NCI-H146 (cell line): ENCODE measurements at regions not wholly inside any gene's neighbourhood (a gene's known extent, or its start where the extent isn't known, plus 50 kb on each side); places are given as distances from the start of the nearest gene placed in this dataset.

Experiments used
- DNase-seq: peaks from one replicate; lab custom pipeline; 2025; lab: John Stamatoyannopoulos, UW

DNA sequence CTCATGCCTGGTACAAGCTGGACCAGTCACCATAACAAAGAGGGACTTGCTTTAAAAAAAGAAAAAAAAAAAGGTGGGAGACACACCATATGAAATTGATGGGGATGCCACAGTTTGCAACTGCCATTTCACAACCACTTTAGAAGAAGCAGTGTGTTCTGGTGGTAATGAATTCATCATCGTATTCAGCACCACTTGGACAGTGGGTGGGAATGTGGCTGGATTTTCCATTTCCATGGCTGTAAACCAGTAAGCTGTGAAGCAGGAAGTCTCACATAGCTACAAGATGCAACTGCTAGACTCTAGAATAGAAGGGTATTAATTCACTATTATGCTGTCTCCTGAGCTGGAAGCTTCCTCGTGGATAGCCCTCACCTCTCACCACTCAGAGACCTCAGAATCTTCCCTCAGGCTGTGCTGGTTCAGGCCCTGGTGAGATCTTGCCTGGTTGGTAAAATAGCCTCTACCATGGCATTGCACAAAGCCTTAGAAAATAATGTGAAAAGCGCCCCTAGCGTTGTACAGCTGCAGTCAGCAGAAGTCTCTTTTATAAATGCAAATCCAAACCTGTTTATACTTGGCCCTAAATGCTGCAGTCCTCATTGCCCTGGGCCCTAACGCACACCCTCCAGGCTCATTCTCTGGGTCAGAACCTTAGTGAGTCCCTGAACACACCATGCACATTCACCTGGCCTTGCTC, 150.7 kb downstream of the KCTD15 start:
- DNase-seq = no peak

DNA sequence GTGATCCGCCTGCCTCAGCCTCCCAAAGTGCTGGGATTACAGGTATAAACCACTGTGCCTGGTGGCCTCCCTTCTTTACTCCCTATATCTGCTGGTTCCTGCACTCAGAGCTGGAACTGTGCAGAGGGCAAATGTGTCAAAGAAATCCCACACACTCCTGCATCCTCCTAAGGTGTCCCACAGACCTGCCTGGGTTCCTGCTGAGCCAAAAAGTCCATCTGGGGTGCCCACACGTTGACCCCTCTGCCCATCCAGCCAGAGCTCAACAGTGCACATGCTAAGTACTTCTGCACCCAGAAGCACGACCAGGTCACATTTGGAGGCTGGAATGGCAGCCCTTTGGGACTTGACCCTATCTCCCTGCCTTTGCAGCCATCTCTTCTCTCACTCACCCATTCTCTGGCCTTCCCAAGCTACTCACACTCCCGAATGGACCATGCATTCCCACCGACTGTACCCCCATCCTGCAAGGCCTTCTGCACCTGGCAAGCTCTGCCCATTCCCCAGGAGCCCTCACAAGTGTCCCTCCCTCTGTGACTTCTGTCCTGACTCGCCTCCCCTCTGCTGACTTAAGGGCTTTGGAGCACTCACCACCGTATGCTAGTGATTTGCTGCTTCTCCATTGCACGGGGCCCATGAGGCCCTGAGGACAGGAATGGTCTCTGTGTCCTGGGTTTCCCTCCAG, 152.1 kb downstream of the KCTD15 start:
- DNase-seq = no peak

DNA sequence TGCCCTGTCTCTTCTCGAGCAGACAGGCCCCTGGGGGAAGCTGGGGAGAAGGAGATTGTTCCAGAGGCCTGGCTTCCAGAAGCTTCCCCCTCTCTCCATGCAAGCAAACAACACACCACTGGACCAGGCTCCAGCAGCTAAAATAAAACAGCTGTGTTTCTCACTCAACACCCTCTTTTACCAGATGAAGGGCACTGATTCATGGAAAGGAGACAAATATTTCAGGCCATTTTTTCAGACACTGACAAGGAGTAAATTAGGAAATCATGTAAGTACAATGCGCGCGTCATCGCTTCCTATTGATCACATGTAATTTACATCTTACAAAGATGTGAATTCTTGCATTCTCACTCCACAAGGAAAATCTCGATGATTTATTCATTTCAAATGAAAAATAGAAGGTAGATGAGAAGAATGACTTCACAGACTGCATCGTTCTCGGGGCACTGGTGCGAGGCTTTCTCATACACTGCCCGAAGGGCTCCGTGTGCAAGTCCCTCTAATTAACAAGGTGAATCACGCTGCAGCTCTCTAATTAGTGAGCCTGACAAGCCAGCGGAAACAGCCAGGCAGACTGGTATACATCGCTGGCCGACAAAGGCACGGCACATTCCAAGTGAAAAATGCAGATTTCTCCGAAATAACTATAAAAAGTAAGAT, 153.6 kb downstream of the KCTD15 start:
- DNase-seq = no peak

DNA sequence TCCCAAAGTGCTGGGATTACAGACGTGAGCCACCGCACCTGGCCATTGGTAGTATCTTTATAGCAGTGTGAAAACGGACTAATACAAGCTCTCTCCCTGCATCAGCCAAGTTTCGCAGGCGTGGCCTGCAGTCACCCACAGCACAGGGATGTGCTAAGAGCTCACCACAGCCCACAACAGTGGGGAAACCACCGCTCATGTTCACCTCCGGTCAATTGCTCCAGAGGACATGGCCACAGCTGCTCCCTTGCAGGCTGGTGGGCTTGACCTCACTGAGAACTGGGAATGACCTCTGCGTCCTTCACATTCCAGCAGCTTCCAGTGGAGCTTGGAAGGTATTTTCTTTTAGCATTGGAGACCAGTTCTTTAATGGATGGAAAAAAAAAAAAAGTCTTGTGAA, 156.4 kb downstream of the KCTD15 start:
- no peak for DNase-seq

DNA sequence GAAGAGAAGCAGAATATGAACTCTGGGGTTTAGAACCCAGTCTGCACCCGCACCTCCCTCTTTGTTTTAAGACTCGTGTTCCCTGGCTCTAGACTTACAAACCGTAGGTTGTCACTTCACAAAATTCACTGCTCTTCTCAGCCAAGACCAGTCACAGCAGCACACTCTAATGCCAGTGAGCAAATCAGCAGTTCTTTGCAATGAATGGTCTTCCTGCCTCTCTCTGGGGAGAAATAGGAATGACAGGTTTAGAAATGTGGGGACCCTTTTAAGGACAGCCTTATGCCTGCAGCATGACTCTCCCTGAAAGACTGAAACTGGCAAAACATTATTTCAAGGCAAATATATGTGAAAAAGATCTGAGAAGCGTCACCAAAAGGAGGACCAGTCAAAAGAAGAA, 156.9 kb downstream of the KCTD15 start:
- no peak for DNase-seq

DNA sequence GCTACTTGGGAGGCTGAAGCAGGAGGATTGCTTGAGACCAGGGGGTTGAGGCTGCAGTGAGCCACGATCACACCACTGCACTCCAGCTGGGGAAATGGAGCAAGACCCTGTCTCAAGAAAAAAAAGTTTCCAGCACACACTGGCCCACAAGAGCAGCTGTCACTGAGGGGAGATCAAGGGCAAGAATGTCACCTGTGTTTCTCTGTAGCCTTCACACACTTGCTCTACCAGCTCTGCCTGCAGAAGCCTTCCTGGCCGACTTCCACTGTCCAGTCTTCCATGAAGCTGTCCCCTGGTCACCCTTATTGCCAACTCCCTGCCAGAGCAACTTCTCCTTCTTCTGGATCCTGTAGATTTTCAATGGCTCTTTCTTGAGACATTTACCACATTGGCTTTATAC, 158.0 kb downstream of the KCTD15 start:
- no peak for DNase-seq

DNA sequence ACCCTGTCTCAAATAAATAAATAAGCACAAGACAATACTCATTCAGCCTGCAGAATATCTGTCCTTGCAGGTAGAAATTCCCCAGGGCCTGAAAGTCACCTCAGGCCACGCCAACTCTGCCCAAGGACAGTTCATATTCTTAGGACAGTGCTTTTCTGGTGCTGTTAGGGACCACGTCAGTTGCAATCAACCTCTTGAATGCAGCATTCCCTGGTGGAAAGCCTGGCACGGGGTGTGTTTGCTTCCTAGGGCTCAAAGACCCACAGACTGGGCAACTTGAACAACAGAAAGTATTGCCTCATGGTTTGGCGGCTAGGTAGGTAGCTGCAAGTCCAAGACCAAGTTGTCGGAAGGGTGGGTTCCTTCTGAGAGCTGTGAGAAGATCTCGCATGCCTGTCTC, 160.3 kb downstream of the KCTD15 start:
- no peak for DNase-seq

DNA sequence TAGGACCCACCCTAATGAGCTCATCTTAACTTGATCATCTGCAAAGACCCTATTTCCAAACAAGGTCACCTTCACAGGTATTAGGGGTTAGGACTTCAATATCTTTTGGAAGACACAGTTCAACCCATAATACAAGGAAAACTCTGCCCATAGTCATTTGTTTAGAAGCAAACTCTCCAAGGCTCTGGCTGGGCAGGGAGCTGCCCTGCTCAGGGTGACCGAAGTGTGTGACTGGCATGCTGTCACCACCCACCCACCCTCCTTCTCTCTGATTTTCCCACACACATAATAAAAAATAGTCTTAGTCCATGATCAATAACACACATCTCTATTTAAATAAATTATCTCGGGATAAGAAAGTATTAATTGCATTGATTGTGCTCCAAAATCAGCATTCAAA, 161.1 kb downstream of the KCTD15 start:
- DNase-seq = no peak

DNA sequence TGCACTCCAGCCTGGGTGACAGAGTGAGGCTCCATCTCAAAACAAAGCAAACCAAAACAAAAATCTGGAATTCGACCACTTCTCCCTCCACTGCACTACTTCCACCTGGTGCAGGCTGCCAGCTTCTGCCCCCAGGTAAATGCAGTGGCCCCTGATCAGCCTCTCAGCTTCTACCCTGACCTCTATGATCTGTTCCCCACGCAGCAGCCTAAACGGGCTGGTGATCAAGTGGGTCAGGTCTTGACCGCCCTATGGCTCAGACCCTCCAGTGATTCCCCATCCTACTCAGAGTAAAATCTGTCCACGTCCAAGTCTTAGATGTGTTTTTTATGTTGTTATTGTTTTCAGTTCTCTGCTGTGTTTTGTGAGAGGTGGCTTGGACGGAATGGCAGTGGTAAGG, 163.9 kb downstream of the KCTD15 start:
- DNase-seq = no peak

DNA sequence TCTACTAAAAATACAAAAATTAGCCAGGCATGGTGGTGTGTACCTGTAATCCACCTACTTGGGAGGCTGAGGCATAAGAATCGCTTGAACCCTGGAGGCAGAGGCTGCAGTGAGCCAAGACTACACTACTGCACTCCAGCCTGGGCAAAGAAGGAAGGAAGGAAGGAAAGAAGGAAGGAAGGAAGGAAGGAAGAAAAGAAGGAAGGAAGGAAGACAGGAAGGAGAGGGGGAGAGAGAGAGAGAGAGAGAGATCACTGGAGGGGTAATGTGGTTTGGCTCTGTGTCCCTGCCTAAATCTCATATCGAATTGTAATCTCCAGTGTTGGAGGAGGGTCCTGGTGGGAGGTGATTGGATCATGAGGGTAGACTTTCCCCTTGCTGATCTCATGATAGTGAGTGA, 165.5 kb downstream of the KCTD15 start:
- no peak for DNase-seq

DNA sequence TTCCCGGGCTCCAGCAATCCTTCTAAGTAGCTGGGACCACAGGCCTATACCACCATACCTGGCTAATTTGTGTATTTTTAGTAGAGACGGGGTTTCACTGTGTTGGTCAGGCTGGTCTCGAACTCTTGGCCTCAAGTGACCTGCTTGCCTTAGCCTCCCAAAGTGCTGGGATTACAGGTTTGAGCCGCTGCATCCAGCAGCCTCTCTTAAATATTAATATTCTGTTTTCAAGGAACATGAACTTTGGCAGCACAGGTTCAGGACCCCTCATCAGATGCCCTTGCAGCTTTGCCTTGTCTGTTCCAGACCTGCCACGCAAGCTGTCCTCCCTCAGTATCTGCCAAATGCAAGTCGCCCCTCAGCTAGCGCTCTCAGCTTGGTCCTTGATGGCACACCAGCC, 166.8 kb downstream of the KCTD15 start:
- DNase-seq = no peak

DNA sequence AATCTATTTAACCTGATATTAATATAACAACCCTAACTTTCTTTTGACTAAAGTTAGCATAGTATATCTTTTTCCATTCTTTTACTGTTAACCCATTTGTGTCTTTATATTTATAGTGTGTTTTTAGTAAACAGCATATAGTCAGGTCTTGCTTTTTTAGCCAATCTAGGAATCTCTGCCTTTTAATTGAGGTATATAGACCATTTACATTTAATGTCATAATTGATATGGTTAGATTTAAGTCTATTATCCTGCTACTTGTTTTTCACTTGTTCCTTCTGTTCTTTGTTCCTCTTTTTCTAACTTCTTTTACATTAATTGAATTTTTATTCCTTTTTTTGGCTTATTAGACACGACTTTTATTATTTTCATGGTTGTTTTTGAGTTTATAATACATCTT, 174.4 kb downstream of the KCTD15 start:
- no peak for DNase-seq

DNA sequence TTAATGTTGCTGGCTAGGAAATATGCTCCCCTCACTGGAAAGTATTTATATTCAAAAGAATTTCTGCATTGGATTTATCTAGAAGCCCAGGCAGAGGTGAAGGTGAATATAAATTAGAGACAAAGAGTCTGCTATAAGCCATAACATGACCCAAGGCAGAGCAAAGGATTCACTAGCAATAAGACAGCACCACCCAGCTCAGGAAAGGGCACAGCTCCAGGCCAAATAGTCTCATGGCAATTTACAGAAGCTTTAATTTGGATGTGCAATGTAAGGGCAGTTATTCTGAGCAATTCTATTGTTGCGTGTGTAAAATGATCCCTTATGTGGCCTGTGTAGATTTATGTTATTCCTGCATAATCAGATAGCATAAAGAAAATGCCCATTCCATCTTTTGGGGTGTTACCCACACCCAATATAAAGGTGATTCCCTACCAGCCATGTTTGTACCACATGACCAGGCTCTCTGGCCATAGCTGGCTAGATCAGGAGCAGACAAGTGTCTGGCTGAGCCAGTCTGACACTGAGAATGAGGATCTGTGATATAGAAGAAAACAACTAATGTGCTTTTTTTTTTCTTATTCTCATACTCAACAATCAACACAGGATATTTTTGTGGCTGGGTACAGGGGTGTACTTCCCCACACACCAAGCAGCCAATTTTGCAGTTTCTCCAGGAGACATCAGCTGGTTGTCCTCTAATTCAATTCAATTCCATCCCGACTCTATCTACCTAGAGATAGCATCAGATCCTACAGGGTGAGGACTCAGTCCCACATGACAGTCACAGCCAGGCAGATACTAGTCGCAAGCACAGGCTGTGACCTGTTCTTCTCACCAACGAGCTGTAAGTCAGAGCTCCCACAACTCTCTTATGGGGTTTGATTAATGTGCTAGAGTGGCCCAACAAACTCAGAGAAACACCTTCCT, 181.4 kb downstream of the KCTD15 start:
- DNase-seq = no peak

DNA sequence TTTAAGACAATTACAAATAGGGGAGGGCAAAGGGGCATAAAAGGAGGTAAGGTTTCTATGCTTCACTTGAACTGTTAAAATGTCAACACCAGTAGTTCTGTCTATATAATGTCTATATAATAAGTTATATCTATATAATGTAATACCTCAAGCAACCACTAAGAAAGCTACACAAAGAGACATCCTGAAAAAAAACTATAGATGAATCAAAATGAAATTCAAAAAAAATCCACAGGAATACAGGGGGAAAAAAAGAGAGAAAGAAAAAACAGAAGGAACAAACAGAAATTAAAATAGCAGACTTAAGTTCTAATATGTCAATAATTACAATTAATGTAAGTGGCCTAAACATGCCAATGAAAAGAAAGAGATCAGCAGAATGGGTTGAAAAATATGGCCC, 186.0 kb downstream of the KCTD15 start:
- DNase-seq = no peak

DNA sequence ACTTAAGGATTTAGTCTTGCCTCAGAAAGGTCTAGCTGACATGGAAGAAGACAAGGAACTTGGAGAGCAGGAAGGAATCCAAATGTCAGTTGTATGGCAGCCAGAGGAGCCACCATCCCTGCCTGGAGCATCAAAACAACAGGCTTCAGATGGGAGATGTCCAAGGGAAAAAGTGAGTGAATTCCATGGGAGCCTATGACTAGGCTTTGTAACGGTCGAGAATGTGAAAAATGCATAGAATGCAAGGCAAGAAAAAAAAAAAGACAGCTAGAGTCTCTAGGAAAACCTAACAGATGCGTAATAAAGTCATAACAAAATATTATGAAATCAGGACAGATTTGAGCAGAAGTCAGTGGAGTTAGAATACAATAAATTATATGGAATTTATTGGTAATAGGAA, 183.7 kb upstream of the LSM14A start:
- DNase-seq = no peak

DNA sequence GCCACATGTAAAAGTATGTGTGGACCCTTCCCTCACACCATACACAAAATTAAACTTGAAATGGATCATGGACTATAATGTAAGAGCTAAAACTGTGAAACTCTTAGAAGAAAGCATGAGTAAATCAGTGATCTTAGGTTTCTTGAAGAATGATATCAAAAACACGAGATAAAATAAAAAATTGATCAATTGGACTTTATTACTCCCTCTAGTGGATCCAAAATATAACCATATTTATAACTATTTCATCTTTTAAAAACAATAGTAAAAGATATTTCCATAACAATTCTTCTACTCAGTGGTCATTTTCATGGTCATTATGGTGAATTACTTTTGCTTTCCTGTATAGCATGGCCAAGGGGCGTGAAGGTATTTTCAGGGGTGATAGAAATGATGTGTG, 174.6 kb upstream of the LSM14A start:
- DNase-seq = no peak

DNA sequence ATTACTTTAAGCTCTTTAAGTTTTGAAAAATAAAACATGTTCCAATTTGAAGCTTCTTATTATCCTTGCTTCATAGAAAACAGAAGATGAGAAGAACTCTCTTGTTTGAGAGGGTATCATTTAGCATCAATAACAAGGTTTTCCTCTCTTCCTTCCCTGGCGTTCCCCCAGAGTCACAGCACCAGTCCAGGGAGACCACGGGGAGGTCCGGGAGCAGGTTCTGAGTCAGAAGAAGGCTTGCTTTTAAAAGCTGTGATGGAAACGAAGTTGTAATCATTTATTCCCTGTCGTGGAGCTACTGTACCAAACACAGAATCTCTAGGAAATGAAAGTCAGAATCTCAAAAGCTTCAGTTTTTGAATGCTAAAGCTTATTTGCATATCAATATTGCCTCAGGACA, 174.0 kb upstream of the LSM14A start:
- DNase-seq = no peak

DNA sequence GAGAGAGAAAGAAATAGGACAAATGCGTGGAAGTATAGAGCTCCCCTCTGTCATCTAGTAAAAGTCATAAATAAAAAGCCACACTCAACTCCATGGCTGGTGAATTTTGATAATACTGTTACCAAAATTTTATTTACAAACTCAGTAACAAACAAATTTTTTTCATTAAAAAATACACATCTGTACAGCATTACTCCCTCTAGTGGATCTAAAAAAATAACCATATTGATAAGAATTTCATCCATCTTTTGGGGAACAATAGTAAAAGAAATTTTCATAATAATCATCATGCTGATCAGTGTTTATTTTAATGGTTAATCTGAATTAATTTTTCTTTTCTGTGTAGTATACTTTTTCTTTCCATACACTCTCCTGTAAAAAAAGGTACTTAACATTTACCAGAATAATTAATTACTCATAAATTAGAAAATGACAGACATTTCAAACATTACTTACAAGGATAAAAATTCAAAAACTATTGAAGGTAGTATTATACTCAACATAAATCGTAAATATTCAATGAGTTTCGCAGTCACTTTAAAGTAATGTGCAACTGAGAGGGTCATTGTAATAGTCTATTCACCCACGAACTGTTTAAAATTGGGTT, 173.5 kb upstream of the LSM14A start:
- no peak for DNase-seq

DNA sequence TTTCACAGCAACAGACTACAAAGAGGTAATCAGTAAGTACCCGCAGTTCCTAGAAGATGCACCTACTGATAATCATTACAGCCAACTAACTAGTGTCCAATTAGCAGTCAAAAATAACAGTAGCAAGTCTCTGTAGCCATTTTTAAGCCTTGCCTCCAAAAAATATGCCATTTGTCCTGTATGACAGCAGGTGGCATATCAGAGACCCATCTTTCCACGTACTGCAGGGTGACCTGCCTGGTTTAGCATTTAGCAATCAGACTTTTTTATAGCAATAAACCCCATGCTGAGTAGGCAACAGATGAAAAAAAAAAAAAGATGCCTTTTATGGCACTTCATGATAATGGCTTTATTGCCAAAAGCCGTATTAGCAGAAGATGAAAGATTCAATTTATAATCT, 155.3 kb upstream of the LSM14A start:
- no peak for DNase-seq

DNA sequence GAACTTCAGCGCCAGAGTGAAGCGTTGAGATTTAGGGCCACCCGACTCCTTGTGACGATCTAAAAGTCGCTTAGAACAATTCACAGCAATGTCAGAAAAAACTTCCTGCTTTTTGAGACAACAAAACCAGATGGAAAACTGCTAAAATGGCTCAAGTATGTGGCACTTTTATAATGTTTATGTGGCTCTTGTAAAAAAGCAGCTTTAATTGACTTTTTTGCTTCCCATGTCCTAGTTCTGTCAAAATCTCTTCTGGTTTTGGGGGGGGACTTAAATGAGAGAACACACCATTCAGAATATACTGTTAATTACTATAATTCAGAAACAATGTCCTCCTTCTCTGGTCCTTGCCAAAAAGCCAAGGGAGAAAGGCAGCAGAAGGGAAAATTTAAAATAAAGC, 154.7 kb upstream of the LSM14A start:
- DNase-seq = no peak

DNA sequence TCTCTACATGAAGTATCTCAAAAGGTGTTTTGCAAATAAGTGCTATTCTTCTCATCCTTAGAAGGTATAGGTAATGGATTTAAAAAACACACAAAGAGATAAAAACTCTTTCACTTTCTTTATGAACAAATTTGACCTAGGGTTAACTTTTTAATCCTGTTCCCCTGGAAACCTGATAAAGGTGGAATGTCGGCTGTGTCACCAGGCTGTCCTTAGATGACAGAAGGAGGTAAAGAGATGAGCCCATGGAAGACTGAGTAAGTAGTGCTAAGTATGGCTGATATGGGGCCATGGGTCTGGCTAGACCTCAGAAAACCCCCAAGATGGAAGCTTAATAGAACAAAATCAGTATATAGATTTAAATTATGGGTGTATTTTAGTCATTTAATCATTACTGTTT, 153.8 kb upstream of the LSM14A start:
- no peak for DNase-seq

DNA sequence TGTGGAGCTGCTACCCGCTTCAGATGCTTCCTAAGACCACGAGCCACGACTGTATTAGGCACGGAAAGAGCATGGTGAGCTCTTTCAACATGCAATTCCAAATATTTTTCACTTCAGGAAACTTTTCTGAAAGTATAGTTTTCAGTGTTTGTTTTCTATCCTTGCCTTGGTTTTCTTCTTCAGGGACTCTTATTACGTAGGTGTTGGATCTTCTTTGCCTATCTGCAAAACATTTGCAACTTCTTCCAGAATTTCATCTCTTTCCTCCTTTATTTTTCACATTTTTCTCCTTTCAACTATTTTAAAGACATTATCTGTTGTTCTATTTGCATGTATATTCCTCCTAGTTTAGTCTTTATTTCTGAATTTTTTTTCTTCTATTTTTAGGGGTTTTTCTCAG, 148.9 kb upstream of the LSM14A start:
- DNase-seq = no peak
